GM12878 (cell line): ENCODE measurements at regions not wholly inside any gene's neighbourhood (a gene's known extent, or its start where the extent isn't known, plus 50 kb on each side); places are given as distances from the start of the nearest gene placed in this dataset.

ENCODE experiments used
- ATAC-seq: fragments of 200-7000 bp; cut with Tn5 transposase; 3 replicates; pipeline ENCODE4 v1.9.1; 2020; ENCODE audit warnings: mild to moderate bottlenecking, moderate library complexity
- BruUV-seq: library from RNA; stranded (reverse); fragments of 400-500 nt; replicated peaks from 2 replicates; lab custom pipeline; 2021; lab: Mats Ljungman, UMichigan
- CTCF ChIA-PET: fragments of 300-600 bp; sonication (Branson Sonifier 250); formaldehyde crosslinking; extraction: SDS; loops from one replicate; lab custom pipeline; 2021; ENCODE audit warnings: inconsistent platforms; lab: Yijun Ruan, JAX
- POLR2A ChIA-PET: fragments of 350-600 bp; formaldehyde crosslinking; extraction: SDS; loops from one replicate; lab custom pipeline; 2021; ENCODE audit warnings: inconsistent platforms; lab: Charles Lee
- RAD21 ChIA-PET: fragments of 300-600 bp; sonication (Branson Sonifier 250); formaldehyde crosslinking; loops from one replicate; lab custom pipeline; 2023; ENCODE audit warnings: antibody characterized with exemption; ENCODE audit not compliant: unreplicated experiment; lab: Charles Lee
- SMC1A ChIA-PET: fragments of 300-600 bp; sonication (Branson Sonifier 250); formaldehyde crosslinking; loops from one replicate; lab custom pipeline; 2023; ENCODE audit not compliant: unreplicated experiment, uncharacterized antibody; lab: Charles Lee
- DNase-seq: peaks from one replicate; pipeline ENCODE4 v3.0.0-alpha.2; 2011; ENCODE audit warnings: low read depth, low spot score
- FAIRE-seq: peaks from 3 replicates; lab custom pipeline; 2011; peaks lifted over from hg19 to GRCh38; lab: Jason Lieb, UNC
- H2AFZ ChIP-seq: 2 replicates; pipeline ENCODE4 v1.6.0; 2011; ENCODE audit warnings: low read depth, low read length, control low read depth; ENCODE audit not compliant: control insufficient read depth
- H3K27ac ChIP-seq: 2 replicates; pipeline ENCODE4 v1.5.1; 2011; ENCODE audit warnings: control low read depth; ENCODE audit not compliant: control insufficient read depth, insufficient read depth
- H3K27me3 ChIP-seq, 2 experiments: replicated peaks in 1 of 2; 2 replicates each; pipeline versions ENCODE4 v1.6.0 to v1.6.1; 2011; ENCODE audit warnings: low read length in 1 of 2; ENCODE audit not compliant: control insufficient read depth in 2 of 2, insufficient read depth in 2 of 2
- H3K36me3 ChIP-seq, 2 experiments: 2 replicates each; pipeline ENCODE4 v1.5.1; 2011; ENCODE audit warnings: low read length in 1 of 2; ENCODE audit not compliant: control insufficient read depth in 2 of 2, insufficient read depth in 2 of 2
- H3K4me1 ChIP-seq: 2 replicates; pipeline ENCODE4 v1.6.1; 2011; ENCODE audit warnings: mild to moderate bottlenecking, low read length, moderate library complexity, mixed read lengths; ENCODE audit not compliant: control insufficient read depth, insufficient read depth
- H3K4me2 ChIP-seq: 2 replicates; pipeline ENCODE4 v1.6.0; 2011; ENCODE audit warnings: control low read depth; ENCODE audit not compliant: control insufficient read depth, insufficient read depth
- H3K4me3 ChIP-seq: fragments of 200-600 bp; sonication (generic); 2 replicates; pipeline ENCODE4 v1.5.1; 2016
- H3K79me2 ChIP-seq: 2 replicates; pipeline ENCODE4 v1.6.0; 2011; ENCODE audit warnings: low read length; ENCODE audit not compliant: control insufficient read depth, insufficient read depth
- H3K9ac ChIP-seq: 2 replicates; pipeline ENCODE4 v1.8.0; 2011; ENCODE audit warnings: low read length, control low read depth, mixed read lengths; ENCODE audit not compliant: control insufficient read depth, insufficient read depth
- H3K9me3 ChIP-seq: replicated peaks from 3 replicates; pipeline ENCODE4 v1.5.1; 2011; ENCODE audit warnings: mild to moderate bottlenecking, low read length; ENCODE audit not compliant: control insufficient read depth, insufficient read depth
- H4K20me1 ChIP-seq: 2 replicates; pipeline ENCODE4 v1.6.0; 2011; ENCODE audit not compliant: control insufficient read depth, insufficient read depth
- EZH2 ChIP-seq: IDR thresholded peaks from 2 replicates; pipeline ENCODE4 v1.6.1; 2012; ENCODE audit warnings: low read depth, mild to moderate bottlenecking, control low read depth, inconsistent platforms, low read length, borderline replicate concordance; ENCODE audit not compliant: control insufficient read depth
- HDAC2 ChIP-seq: fragments of 200-600 bp; sonication (generic); IDR thresholded peaks from 2 replicates; pipeline ENCODE4 v1.6.1; 2017
- POLR2AphosphoS5 ChIP-seq: IDR thresholded peaks from 2 replicates; pipeline ENCODE4 v1.6.1; 2011; ENCODE audit warnings: mild to moderate bottlenecking, low read length, inconsistent platforms
- POU2F2 ChIP-seq: IDR thresholded peaks from 3 replicates; pipeline ENCODE4 v1.6.1; 2011; ENCODE audit warnings: low read depth, mild to moderate bottlenecking, low read length, borderline replicate concordance
- RAD21 ChIP-seq: IDR thresholded peaks from 2 replicates; pipeline ENCODE4 v1.6.1; 2011; ENCODE audit warnings: mild to moderate bottlenecking, low read depth, low read length, moderate library complexity; ENCODE audit not compliant: insufficient read depth
- SMAD1 ChIP-seq: fragments of 450-650 bp; IDR thresholded peaks from 2 replicates; pipeline ENCODE4 v1.6.1; 2018; ENCODE audit warnings: mild to moderate bottlenecking, low read depth; ENCODE audit not compliant: partially characterized antibody
- SMC3 ChIP-seq: IDR thresholded peaks from 2 replicates; pipeline ENCODE4 v1.6.1; 2011; ENCODE audit warnings: low read length, improper control_type of control experiment, borderline replicate concordance
- SPI1 ChIP-seq: IDR thresholded peaks from 2 replicates; pipeline ENCODE4 v1.6.1; 2011; ENCODE audit warnings: low read depth, mild to moderate bottlenecking, low read length, moderate library complexity, borderline replicate concordance; ENCODE audit not compliant: insufficient read depth
- SUZ12 ChIP-seq: fragments of 200-600 bp; sonication (generic); IDR thresholded peaks from one replicate; pipeline ENCODE4 v1.6.1; 2018; ENCODE audit warnings: antibody characterized with exemption, mild to moderate bottlenecking; ENCODE audit not compliant: unreplicated experiment
- YY1 ChIP-seq: IDR thresholded peaks from 2 replicates; pipeline ENCODE4 v1.6.1; 2011; ENCODE audit warnings: low read depth, mild to moderate bottlenecking, low read length
- WGBS: methylation state at CpG from one replicate; pipeline ENCODE4 v1.1.6; 2016; ENCODE audit warnings: low lambda C conversion rate; ENCODE audit not compliant: insufficient replicate concordance, insufficient coverage; ENCODE audit errors: missing lambda C conversion rate; 5-methylcytosine and 5-hydroxymethylcytosine counted together
- in situ Hi-C: fragments of 300-500 bp; cut with MboI; formaldehyde crosslinking; loops from 9 replicates; pipeline ENCODE4 v1.14.3; 2018; ENCODE audit warnings: mixed read lengths
- intact Hi-C: fragments of 100-400 bp; cut with micrococcal nuclease; formaldehyde crosslinking; loops from one replicate; pipeline ENCODE4 v1.14.2; 2022; ENCODE audit not compliant: unreplicated experiment
- TF ChIP-seq, protein P1 (sequence below): IDR thresholded peaks from 2 replicates; pipeline ENCODE4 v1.6.1; 2012; ENCODE audit warnings: low read depth, low read length, improper control_type of control experiment
- TF ChIP-seq, protein P2 (sequence below), 3 experiments: IDR thresholded peaks in 2 of 3; conservative IDR thresholded peaks in 1 of 3; 2 replicates each; pipeline ENCODE4 v1.5.1; 2011; ENCODE audit warnings: low read depth in 3 of 3, low read length in 3 of 3, mild to moderate bottlenecking in 3 of 3, control low read depth in 2 of 3, moderate library complexity in 2 of 3, inconsistent platforms in 1 of 3, mixed read lengths in 1 of 3; ENCODE audit not compliant: control insufficient read depth in 2 of 3, insufficient read depth in 1 of 3; ENCODE audit errors: extremely low read depth in 1 of 3
- TF ChIP-seq, protein P3 (sequence below): fragments of 450-650 bp; IDR thresholded peaks from 2 replicates; pipeline ENCODE4 v1.6.1; 2016; ENCODE audit warnings: mild to moderate bottlenecking
- TF ChIP-seq, protein P4 (sequence below): IDR thresholded peaks from 2 replicates; pipeline ENCODE4 v1.6.1; 2012; ENCODE audit warnings: improper control_type of control experiment, low read depth, low read length; ENCODE audit not compliant: insufficient replicate concordance

DNA sequence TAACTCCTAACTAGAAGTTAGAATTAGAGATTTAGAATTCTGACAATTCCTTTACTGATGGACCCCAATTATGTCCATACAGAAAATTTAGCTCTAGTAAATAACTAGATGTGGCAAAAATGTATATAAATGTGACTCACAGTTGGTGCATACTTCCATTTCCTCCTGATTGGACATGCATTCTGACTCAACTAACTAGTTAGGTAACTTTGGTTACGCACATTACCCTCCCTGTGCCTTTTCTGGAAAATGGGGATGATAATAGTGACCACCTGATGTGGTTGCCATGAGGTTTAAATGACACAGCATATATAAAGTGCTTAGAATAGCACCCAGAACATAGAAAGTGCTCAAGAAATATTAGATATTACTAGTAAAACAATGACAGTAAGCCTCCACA, 550.0 kb upstream of the SALL1 start:
- FAIRE-seq: no peak
- Histone ChIP-seq H3K9me3 (no peaks in the 10 kb centered on the region), H4K20me1 (no peaks in the 10 kb centered on the region), H3K4me1 (no peaks in the 10 kb centered on the region), H3K27me3 (no peaks in the 10 kb centered on the region), H3K4me2 (no peak overlapping the region), H3K4me3 (no peak overlapping the region), H3K79me2 (no peaks in the 10 kb centered on the region), H3K27ac (no peak overlapping the region), H2AFZ (no peak overlapping the region), H3K36me3 (no peaks in the 10 kb centered on the region), H3K9ac (no peak overlapping the region)
- ChIA-PET CTCF (no interaction called here), POLR2A (no interaction called here), SMC1A (interaction anchor here (0.7 to 1.0 kb wide), 2 partner anchors 10 kb away, joined by 3 read pairs; no protein-coding TSS in a partner anchor), RAD21 (no interaction called here)
- DNase-seq: no peak
- intact Hi-C loops (no loop called here), in situ Hi-C loops (no loop called here)
- 0% methylated on average over 1 of the region's 1 CpG for WGBS
- BruUV-seq: no TSS peak
- ATAC-seq: no peak
- TF ChIP-seq POU2F2 (no peak), RAD21 (no peak), SMAD1 (no peak), POLR2AphosphoS5 (no peak), EZH2 (no peak), HDAC2 (no peak), SMC3 (no peak), SPI1 (no peak), SUZ12 (no peak), YY1 (no peak)
- TF ChIP-seq, protein P1, sequence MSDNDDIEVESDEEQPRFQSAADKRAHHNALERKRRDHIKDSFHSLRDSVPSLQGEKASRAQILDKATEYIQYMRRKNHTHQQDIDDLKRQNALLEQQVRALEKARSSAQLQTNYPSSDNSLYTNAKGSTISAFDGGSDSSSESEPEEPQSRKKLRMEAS: no peak
- TF ChIP-seq, protein P2, sequence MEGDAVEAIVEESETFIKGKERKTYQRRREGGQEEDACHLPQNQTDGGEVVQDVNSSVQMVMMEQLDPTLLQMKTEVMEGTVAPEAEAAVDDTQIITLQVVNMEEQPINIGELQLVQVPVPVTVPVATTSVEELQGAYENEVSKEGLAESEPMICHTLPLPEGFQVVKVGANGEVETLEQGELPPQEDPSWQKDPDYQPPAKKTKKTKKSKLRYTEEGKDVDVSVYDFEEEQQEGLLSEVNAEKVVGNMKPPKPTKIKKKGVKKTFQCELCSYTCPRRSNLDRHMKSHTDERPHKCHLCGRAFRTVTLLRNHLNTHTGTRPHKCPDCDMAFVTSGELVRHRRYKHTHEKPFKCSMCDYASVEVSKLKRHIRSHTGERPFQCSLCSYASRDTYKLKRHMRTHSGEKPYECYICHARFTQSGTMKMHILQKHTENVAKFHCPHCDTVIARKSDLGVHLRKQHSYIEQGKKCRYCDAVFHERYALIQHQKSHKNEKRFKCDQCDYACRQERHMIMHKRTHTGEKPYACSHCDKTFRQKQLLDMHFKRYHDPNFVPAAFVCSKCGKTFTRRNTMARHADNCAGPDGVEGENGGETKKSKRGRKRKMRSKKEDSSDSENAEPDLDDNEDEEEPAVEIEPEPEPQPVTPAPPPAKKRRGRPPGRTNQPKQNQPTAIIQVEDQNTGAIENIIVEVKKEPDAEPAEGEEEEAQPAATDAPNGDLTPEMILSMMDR (IDR thresholded peaks at IDR 0.05 in 2 of 3, conservative IDR thresholded peaks at IDR 0.05 in 1 of 3; ENCODE audit: control insufficient read depth in 2 of 3, extremely low read depth in 1 of 3, insufficient read depth in 1 of 3, low read depth in 3 of 3, low read length in 3 of 3): no peak
- TF ChIP-seq, protein P3, sequence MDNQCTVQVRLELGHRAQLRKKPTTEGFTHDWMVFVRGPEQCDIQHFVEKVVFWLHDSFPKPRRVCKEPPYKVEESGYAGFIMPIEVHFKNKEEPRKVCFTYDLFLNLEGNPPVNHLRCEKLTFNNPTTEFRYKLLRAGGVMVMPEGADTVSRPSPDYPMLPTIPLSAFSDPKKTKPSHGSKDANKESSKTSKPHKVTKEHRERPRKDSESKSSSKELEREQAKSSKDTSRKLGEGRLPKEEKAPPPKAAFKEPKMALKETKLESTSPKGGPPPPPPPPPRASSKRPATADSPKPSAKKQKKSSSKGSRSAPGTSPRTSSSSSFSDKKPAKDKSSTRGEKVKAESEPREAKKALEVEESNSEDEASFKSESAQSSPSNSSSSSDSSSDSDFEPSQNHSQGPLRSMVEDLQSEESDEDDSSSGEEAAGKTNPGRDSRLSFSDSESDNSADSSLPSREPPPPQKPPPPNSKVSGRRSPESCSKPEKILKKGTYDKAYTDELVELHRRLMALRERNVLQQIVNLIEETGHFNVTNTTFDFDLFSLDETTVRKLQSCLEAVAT: no peak
- TF ChIP-seq, protein P4, sequence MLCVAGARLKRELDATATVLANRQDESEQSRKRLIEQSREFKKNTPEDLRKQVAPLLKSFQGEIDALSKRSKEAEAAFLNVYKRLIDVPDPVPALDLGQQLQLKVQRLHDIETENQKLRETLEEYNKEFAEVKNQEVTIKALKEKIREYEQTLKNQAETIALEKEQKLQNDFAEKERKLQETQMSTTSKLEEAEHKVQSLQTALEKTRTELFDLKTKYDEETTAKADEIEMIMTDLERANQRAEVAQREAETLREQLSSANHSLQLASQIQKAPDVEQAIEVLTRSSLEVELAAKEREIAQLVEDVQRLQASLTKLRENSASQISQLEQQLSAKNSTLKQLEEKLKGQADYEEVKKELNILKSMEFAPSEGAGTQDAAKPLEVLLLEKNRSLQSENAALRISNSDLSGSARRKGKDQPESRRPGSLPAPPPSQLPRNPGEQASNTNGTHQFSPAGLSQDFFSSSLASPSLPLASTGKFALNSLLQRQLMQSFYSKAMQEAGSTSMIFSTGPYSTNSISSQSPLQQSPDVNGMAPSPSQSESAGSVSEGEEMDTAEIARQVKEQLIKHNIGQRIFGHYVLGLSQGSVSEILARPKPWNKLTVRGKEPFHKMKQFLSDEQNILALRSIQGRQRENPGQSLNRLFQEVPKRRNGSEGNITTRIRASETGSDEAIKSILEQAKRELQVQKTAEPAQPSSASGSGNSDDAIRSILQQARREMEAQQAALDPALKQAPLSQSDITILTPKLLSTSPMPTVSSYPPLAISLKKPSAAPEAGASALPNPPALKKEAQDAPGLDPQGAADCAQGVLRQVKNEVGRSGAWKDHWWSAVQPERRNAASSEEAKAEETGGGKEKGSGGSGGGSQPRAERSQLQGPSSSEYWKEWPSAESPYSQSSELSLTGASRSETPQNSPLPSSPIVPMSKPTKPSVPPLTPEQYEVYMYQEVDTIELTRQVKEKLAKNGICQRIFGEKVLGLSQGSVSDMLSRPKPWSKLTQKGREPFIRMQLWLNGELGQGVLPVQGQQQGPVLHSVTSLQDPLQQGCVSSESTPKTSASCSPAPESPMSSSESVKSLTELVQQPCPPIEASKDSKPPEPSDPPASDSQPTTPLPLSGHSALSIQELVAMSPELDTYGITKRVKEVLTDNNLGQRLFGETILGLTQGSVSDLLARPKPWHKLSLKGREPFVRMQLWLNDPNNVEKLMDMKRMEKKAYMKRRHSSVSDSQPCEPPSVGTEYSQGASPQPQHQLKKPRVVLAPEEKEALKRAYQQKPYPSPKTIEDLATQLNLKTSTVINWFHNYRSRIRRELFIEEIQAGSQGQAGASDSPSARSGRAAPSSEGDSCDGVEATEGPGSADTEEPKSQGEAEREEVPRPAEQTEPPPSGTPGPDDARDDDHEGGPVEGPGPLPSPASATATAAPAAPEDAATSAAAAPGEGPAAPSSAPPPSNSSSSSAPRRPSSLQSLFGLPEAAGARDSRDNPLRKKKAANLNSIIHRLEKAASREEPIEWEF: no peak
